HUES48 (cell line): ENCODE measurements at regions not wholly inside any gene's neighbourhood (a gene's known extent, or its start where the extent isn't known, plus 50 kb on each side); places are given as distances from the start of the nearest gene placed in this dataset.
"Not testable (repeated sequence)": the region's sequence is repeated elsewhere in the genome, so short reads cannot be mapped to it uniquely, and the experiment has no call there.

Source experiments
- H3K27ac ChIP-seq: one replicate; pipeline ENCODE4 v1.7.0; 2013; ENCODE audit warnings: low read depth, low read length, inconsistent platforms
- H3K27me3 ChIP-seq: 2 replicates; pipeline ENCODE4 v1.6.1; 2013; ENCODE audit warnings: mild to moderate bottlenecking, low read length; ENCODE audit not compliant: control insufficient read depth, insufficient read depth
- H3K36me3 ChIP-seq: 2 replicates; pipeline ENCODE4 v1.6.1; 2013; ENCODE audit warnings: low read length; ENCODE audit not compliant: control insufficient read depth, insufficient read depth
- H3K4me1 ChIP-seq: 2 replicates; pipeline ENCODE4 v1.6.1; 2013; ENCODE audit warnings: mild to moderate bottlenecking, low read length; ENCODE audit not compliant: control insufficient read depth, insufficient read depth
- H3K4me3 ChIP-seq: 2 replicates; pipeline ENCODE4 v1.5.1; 2013; ENCODE audit warnings: mild to moderate bottlenecking, low read depth, low read length
- H3K9ac ChIP-seq: 2 replicates; pipeline ENCODE4 v1.6.1; 2013; ENCODE audit warnings: mild to moderate bottlenecking, low read depth, low read length, moderate library complexity
- H3K9me3 ChIP-seq: 2 replicates; pipeline ENCODE4 v1.6.1; 2013; ENCODE audit warnings: low read length; ENCODE audit not compliant: control insufficient read depth, insufficient read depth

GRCh38 chr3:194034346-194035336 is 101.3 kb upstream of the HES1 start:
- 0 out of 2 replicates have a peak, but pooled peaks cover 3% of the 10 kb centered on the region for H3K27me3 ChIP-seq

DNA sequence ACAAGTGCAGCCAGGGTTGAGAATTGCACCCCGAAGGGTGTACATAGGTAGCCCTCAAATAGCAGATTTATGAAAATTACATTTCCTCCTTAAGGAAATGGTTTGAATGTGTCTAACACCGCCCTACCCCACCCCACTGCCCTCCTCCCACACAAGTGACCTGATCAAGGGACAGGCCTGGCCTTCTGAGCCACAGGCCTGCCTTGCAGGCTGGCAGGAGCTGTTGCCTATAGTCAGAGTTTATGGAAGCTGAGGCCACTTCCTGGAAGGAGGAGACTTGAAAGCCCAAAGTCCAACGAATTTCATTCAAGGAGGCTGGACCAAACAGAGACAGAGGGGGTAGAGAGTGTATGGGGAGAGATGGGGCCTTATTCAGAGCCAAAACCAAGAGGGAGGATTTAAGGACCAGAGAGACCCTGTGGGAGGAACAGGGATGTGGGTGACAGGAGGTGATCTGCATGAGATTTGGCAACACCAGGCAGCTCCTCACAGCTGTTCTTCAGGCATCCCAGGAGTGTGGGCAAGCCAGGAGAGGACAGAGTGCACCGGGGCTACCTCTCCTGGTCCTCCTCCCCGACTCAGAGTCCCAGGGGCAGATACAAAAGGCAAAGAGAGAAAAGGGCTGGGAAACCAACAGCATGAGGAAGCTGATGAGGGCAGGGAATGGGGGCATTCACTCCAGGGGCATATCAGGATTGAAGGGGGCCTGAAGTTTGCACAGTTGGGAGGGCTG is 100.4 kb upstream of the HES1 start:
- H3K4me1 ChIP-seq, result peaks cover 14% of the 10 kb centered on the region
- H3K36me3 ChIP-seq, result no peaks in the 10 kb centered on the region
- 0 out of 2 replicates have a peak, but pooled peaks cover 3% of the 10 kb centered on the region for H3K27me3 ChIP-seq
- no peak overlapping the region for H3K27ac ChIP-seq
- no peaks in the 10 kb centered on the region for H3K9me3 ChIP-seq
- H3K4me3 ChIP-seq, result no peak overlapping the region
- no peak overlapping the region for H3K9ac ChIP-seq

More at GRCh38 chr3:194034346-194035336, 101.3 kb upstream of the HES1 start:
- Histone ChIP-seq H3K4me3 (no peak overlapping the region), H3K27ac (no peak overlapping the region), H3K36me3 (no peaks in the 10 kb centered on the region), H3K9ac (no peak overlapping the region), H3K9me3 (no peaks in the 10 kb centered on the region), H3K4me1 (peaks cover 14% of the 10 kb centered on the region)

DNA sequence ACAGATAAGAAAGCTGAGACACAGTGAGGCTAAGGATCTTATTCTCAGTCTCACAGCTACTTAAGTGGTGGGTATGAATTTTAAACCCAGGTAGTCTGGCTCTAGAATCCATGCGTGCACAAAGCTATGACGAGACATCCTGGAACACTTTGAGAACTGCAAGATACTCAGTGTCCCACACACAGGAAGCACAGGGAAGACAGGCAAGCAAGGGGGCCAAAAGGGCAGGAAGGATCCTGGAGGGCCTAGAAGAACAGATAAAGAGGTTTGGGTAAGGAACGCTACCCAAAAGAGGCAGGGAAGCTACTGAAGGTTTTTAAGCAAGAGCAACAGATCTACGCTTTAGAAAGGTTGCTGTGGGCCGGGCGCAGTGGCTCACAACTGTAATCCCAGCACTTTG is 99.1 kb upstream of the HES1 start:
- Histone ChIP-seq H3K36me3 (no peaks in the 10 kb centered on the region), H3K9ac (no peak overlapping the region), H3K27ac (no peak overlapping the region), H3K4me3 (no peak overlapping the region), H3K27me3 (0 out of 2 replicates have a peak, but pooled peaks cover 3% of the 10 kb centered on the region), H3K4me1 (peaks cover 14% of the 10 kb centered on the region), H3K9me3 (no peaks in the 10 kb centered on the region)

DNA sequence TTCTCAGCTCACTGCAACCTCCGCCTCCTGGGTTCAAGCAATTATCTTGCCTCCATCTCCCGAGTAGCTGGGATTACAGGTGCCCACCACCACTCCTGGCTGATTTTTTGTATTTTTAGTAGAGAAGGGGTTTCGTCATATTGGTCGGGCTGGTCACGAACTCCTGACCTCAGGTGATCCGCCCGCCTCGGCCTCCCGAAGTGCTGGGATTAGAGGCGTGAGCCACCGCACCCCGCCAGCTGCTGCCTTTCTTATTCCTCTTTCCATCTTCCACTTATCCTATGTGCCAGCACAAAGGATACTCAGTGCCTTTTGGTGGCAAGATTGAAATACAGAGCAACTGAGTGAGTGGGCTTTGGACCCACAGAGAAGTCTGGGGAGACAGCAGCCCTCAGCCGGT is 97.6 kb upstream of the HES1 start:
- H3K9ac ChIP-seq, H3K9me3 ChIP-seq, H3K27me3 ChIP-seq, H3K4me1 ChIP-seq, H3K4me3 ChIP-seq, H3K27ac ChIP-seq, H3K36me3 ChIP-seq: not testable (repeated sequence)

GRCh38 chr3:194038960-194039359 is 97.0 kb upstream of the HES1 start:
- no peaks in the 10 kb centered on the region for H3K27me3 ChIP-seq
- H3K36me3 ChIP-seq, result no peaks in the 10 kb centered on the region
- H3K9ac ChIP-seq, result no peak overlapping the region
- no peaks in the 10 kb centered on the region for H3K9me3 ChIP-seq
- no peaks in the 10 kb centered on the region; the same call in 1 of the 2 replicates for H3K4me1 ChIP-seq
- no peak overlapping the region for H3K4me3 ChIP-seq
- no peak overlapping the region for H3K27ac ChIP-seq

GRCh38 chr3:194040516-194041273 is 95.3 kb upstream of the HES1 start:
- Histone ChIP-seq H3K4me1 (no peaks in the 10 kb centered on the region), H3K36me3 (no peaks in the 10 kb centered on the region), H3K9ac (no peak overlapping the region), H3K9me3 (no peaks in the 10 kb centered on the region), H3K27me3 (no peaks in the 10 kb centered on the region), H3K4me3 (no peak overlapping the region), H3K27ac (no peak overlapping the region)

DNA sequence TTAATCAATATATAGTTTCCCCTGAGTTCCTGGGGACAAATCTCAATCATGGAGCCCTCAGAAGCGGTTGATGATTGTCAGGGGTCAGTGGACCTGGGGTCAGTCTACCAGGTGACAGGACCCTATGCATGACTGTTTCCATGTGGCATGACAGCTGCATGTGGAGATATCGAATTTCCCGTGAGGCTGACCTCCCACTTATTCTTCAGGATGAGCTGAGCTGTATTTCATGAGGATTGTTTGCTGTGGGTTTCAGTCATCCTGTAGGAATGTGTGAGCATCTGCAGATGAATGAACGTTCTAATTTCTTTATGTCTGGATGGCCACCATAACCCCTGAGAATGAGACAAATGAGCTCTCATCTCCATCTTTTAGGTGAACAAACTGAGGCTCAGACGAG is 93.0 kb upstream of the HES1 start:
- no peaks in the 10 kb centered on the region for H3K9me3 ChIP-seq
- no peak overlapping the region for H3K27ac ChIP-seq
- H3K36me3 ChIP-seq, result no peaks in the 10 kb centered on the region
- H3K27me3 ChIP-seq, result no peaks in the 10 kb centered on the region; the same call in 1 of the 2 replicates
- no peak overlapping the region for H3K4me3 ChIP-seq
- H3K9ac ChIP-seq, result no peak overlapping the region
- H3K4me1 ChIP-seq, result no peaks in the 10 kb centered on the region

GRCh38 chr3:194043516-194043915 is 92.4 kb upstream of the HES1 start:
- H3K36me3 ChIP-seq, result no peaks in the 10 kb centered on the region
- no peaks in the 10 kb centered on the region; the same call in 1 of the 2 replicates for H3K27me3 ChIP-seq
- H3K9ac ChIP-seq, result no peak overlapping the region
- H3K27ac ChIP-seq, result no peak overlapping the region
- H3K4me1 ChIP-seq, result no peaks in the 10 kb centered on the region
- no peaks in the 10 kb centered on the region for H3K9me3 ChIP-seq
- no peak overlapping the region for H3K4me3 ChIP-seq

DNA sequence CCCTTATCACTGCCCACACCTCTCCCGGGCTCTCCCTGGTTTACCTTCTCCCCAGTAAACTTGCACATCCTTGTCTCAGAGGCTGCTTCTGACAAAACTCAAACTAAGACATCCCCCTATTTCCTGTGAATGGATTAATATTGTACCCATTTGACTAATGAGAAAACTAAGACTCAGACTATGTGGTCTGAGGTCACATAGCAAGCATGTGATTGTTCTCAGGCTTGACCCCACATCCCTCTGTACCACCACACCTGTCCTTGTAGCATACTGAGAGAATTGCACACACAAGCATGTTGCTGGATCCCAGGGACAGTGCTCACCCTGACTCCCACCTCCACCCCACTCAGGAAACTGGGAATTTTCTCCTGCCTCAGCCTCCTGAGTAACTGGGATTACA is 90.7 kb upstream of the HES1 start:
- H3K27ac ChIP-seq, result no peak overlapping the region
- no peaks in the 10 kb centered on the region for H3K36me3 ChIP-seq
- H3K4me1 ChIP-seq, result no peaks in the 10 kb centered on the region
- H3K27me3 ChIP-seq, result no peaks in the 10 kb centered on the region; the same call in 1 of the 2 replicates
- no peak overlapping the region for H3K4me3 ChIP-seq
- no peak overlapping the region for H3K9ac ChIP-seq
- 0 out of 2 replicates have a peak, but pooled peaks cover 3% of the 10 kb centered on the region for H3K9me3 ChIP-seq

GRCh38 chr3:194045919-194046318 is 90.0 kb upstream of the HES1 start:
- Histone ChIP-seq H3K27me3 (no peaks in the 10 kb centered on the region; the same call in 1 of the 2 replicates), H3K9me3 (peaks cover 9% of the 10 kb centered on the region; the same call in 1 of the 2 replicates), H3K4me3 (no peak overlapping the region), H3K27ac (no peak overlapping the region), H3K9ac (no peak overlapping the region), H3K4me1 (no peaks in the 10 kb centered on the region), H3K36me3 (no peaks in the 10 kb centered on the region)
